GM18508 (cell line): ENCODE measurements at regions not wholly inside any gene's neighbourhood (a gene's known extent, or its start where the extent isn't known, plus 50 kb on each side); places are given as distances from the start of the nearest gene placed in this dataset.

Experiments used
- ATAC-seq: cut with Tn5 transposase; IDR thresholded peaks from one replicate; pipeline ENCODE4 v1.9.1; 2021; ENCODE audit warnings: moderate number of reproducible peaks; ENCODE audit not compliant: insufficient read depth, unreplicated experiment

DNA sequence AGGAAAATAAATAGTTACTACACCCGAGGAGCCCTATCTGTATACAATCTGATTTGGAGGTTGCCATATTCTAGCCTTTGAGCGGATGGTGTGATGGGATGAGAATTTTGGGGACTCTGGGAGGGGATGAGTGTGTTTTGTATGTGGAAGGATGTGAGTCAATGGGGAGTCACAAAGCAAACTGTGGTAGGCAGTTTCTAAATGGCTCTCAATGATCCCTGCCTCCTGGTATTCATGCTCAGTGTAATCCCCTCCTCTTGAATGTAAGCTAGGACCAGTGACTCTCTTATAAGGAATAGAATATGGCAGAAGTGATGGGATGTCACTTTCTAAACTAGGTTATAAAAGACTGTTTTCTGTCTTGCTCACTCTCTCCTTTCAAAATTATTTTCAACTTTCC, 205.7 kb upstream of the RIOK2 start:
- no peak for ATAC-seq

DNA sequence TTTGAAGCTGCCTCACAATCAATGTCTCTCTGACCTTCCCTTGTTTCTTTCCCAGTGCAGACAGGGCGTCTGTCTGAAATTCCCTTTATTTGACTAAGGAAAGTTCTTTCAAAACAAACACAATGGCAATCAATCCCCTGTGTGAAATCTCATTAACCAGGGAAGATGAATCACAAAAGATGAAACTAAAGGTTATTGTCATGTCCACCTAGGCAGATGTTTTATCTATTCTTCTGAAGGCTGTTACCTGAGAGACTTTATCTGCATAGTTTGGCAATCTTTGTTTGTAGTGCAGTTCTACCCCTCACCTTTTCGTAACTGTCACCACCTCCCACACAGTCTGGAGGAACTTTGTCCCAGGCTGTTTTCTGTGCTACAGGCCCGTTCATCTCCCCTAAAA, 217.5 kb upstream of the RIOK2 start:
- no peak for ATAC-seq

DNA sequence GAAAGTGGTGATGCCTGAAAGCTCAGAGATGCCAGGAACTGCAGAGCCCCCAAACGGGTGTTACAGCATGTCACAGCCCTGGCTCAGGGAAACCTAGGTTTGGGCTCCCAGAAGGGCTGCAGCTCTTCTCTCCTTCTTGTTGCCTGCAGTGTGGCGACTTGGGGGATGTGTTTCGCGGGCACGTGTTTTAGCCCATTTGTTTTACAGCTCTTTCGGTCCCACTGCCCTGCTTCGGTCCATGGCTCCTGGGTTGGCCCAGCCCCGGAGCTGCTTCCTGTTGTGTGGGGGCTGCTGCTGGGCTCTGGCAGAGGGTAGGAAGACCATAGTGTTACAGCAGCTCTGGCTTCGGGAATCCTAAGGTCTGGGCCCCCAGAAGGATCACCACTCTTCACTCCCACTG, 222.9 kb upstream of the RIOK2 start:
- no peak for ATAC-seq

DNA sequence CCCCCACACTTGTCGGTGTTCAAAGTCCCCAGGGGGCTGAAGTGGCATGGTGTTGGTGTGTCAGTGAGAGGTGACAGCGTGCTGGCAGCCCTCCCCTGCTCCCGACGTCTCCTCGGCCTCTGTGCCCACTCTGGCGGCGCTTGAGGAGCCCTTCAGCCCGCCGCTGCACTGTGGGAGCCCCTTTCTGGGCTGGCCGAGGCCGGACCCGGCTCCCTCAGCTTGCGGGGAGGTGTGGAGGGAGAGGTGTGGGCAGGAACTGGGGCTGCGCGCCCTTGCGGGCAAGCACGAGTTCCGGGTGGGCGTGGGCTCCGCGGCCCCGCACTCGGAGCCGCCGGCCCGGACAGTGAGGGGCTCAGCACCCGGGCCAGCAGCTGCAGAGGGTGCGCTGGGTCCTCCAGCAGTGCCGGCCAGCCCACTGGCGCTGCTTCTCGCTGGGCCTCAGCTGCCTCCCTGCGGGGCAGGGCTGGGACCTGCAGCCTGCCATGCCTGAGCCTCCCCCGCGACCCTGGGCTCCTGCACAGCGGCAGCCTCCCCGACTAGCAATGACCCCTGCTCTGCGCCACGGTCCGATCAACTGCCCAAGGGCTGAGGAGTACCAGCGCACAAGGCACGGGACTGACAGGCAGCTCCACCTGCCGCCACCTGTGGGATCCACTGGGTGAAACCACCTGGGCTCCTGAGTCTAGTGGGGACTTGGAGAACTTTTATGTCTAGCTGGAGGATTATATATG, 224.1 kb upstream of the RIOK2 start:
- ATAC-seq: no peak

DNA sequence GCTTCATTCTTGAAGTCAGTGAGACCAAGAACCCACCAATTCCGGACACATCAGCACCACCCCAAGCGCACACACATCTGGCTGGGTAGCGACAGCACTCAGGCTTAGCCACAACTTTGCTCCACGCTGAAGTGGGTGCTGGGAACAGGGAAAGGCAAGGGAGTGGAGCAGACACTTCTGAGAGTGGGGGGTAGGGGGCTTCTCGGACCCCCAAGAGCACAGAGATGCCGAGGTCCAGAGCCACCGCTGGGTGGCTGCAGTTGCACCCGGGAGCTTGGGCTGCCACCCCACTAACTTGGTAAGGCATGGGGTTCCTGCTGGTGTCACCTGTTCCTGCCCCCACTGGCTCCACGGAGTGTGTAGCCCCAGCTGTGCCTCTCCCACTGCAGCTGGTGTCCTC, 225.3 kb upstream of the RIOK2 start:
- ATAC-seq: no peak

DNA sequence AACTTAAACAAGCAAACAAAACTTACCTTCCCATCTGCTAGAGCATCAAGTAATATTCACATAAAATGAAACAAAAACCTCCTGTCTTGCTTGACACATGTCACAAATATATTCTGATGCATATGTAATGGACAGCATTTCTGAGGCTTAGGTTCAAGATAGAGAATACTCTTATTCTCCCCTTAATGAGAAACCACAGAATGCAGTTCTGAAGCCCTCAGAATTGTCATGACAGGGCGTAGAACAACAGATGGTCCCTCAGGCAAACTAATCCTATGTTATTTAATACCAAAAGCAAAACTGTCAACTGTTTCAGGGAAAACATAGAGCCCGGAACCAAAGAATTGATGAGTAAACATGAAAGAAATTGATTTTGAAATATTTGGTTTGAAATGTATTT, 229.9 kb upstream of the RIOK2 start:
- ATAC-seq: no peak

DNA sequence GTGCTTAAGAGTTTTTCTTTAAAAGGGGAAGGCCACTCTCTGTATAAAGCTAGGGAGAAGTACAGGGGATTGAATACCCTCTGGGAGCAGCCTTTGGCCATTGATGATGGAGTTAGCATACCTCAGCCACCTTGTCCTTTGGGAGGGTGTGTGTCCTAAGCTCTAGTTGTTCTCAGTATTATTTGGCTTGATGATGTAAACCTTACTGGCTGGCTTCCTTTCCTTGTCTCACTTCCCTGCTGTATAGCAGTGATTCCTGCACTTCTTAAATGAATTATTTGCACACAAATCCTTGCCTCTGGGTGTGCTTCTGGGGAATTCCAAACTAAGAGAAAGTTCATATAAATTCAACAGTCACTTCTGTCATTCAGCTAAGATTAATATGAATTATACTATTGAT, 234.9 kb upstream of the RIOK2 start:
- ATAC-seq: no peak

DNA sequence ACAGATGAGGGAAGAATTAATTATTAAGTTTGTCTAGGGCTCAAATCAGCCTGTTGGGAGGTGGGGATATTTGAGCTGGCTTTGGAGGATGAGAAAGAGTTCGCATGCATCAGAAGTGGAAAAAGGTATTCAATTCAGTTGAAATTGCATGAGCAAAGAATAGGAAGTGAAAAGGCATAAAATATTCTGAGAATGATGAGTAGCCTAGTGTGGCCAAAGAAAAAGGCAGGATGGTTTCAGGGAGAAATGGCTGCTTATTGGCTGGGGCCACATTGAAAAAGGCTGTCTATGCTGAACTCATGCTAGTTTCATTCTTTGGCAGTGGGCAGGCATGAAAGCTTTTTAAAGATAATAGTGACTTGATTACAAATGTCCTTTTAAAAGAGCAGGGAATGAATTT, 235.4 kb upstream of the RIOK2 start:
- ATAC-seq: no peak

DNA sequence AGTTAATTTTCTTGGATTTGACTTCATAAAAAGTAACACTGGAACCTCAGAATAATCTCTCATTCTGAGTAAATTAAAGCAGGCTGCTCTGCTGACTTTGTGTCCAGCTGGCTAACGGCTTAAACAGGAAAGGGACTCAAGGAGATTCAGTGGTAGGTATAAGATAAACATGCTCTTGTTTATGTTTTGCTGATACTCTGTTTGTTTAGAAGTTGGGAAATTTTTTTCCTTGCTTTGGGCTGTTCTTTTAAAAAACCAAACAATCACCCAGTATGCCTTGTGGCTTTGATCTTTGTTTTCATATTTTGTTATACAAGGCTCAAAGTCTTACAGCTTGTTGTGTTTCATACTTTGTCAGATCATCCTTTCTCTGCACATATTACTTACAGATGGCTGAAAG, 237.6 kb upstream of the RIOK2 start:
- no peak for ATAC-seq

DNA sequence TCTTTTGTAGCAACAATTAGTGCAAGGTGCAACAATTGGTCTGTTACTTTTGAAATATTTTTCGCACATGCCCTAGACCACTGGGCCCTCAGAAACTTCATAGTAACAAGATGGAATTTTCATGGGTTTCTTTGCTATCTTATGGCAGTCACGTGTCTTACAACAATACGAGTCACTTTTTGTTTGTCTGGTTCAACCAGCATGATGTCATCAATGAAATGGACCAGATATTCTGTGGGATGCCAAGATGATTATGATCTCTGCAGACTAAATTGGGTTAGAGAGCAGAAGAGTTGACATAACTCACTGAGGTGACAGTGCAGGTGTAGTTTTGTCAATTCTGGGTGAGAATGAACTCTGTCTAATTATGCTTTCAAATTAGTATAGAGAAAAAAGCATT, 239.6 kb upstream of the RIOK2 start:
- ATAC-seq: no peak

DNA sequence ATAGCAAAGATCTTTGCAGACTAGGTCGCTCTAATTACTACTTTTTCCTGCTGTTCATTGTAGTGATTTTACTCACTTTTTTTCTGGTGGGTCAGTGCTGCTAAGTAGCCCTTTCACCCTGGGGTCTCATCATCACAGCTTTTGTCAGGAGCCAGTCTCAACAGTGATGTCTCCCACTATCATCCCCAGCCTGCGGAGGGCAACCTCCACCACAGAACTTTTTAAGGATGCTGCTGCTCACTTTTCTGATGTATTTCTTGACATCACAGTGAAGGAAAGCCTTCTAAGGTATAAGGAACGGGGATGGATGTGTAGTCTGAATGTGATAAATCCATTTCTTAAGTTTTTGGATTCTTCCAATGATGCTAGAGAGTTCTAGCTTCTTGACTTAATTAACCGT, 242.5 kb upstream of the RIOK2 start:
- ATAC-seq: no peak

DNA sequence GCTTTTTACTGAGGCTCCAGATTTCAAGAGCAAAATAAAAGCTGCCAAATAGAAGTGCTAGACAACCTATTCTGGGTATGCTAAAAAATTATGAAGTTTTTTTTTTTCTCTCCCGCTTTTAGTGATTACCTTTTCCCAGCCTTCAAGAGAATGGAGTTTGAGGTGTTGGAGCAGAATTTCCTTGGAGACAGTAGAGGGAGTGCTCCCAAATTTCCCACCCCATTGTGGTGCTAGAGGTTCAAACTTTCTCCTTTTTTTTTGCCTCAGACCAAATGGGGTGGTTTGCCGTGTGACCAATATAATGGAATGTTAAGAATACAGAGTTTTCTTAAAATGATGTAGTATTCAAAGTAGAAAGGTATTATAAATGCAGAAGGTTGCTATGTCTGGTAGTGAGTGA, 244.2 kb upstream of the RIOK2 start:
- ATAC-seq: no peak

DNA sequence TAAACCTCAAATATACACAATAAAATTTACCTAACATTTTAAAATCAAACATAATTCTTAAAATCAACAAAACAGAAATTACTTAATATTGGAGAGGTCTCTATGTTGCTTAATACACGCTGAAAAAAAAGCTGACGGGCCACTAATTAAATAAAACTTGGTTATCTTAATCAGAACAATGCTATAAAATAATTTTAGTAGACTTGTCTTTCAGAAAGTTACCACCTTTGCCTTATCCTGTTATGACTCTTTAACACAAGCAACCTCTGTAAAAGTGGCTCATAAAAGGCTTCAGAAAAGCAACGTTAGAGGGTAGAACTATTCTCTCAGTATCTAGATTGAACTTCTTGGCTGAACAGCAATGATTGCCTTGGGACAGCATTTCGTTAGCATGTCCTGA, 251.0 kb upstream of the RIOK2 start:
- no peak for ATAC-seq

DNA sequence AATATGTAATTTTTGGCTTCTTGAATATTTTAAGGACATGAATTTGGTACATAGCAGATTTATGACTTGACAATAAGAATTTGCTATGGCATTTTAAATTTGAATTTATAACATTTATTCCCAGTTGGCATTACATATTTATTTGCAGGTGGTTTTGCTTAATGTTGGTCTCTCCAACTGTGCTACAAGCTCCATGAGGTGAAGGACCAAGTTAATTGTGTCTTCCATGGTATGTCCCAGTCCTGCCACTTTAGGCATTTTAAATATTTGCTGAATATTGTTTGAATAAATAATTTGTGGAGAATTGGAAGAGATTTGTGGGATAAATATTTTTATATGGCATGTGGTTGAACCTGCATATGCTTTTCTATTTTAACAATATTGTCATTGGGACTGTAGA, 253.4 kb upstream of the RIOK2 start:
- no peak for ATAC-seq

DNA sequence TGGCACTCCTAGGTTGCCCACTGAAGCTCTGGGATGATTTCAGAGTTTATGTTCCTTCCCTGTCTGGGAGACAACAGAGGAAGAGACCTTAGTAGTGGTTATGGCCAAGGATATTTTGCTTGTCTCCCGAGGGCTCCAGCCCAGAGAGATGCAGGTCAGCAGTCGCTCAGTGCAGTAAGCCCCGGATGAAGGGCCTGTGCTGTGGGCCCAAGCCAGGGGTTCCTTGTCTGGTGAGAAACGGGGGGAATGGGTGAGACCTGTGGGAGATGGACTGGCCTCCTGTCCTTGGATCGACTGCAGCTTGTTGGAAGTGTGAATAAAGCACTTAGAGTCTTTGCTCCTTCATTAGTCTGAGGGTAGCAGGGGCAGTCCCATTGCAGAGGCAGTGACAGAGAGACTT, 260.7 kb upstream of the RIOK2 start:
- ATAC-seq: no peak

DNA sequence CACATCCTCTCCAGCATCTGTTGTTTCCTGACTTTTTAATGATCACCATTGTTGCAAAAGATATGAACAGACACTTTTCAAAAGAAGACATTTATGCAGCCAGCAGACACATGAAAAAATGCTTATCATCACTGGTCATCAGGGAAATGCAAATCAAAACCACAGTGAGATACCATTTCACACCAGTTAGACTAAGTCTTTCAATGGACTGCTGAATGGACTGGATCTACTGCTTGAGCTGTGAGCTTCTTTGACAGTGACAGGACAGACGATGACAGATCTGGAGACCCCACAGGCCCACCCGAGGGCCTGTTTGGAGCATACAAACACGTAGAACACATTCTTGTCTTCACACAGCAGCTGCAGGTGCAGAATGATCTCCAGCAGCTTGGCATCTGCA, 266.1 kb upstream of the RIOK2 start:
- no peak for ATAC-seq

DNA sequence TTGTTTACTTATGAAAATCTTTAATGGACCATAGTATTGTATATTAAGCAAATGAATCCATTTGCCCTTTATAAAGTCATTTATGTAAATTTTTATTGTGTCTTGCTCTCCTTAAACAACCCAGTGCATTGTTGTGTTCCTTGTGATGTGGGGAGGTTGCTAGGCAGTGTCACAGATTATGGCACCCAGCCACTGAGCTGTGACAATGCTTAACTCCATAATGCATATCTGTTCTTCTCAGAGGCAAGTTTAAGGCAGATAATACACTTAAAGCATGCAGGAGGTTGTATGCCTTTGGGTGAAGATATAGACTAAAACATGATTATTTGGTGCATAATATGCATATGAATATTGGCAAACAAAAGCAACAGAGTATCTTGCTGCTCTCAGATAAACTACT, 269.6 kb upstream of the RIOK2 start:
- ATAC-seq: no peak

DNA sequence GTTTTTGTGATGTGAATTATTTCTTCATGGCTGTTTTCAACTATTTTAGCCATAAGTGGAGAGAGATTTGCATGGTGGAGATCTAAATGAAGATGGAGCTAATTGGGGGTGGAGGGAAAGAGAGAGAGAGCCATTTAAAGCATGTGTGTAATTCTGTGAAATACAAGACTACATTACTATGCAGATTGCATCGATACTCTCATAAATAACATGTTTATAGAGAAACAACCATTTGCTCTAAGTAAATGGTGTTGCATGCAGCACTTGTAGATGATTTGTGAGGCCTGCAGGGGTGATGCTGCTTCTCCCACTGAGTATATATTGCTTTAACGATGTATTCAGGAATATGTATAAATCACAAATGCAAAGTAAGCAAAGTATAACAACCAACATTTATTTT, 270.2 kb upstream of the RIOK2 start:
- ATAC-seq: no peak

DNA sequence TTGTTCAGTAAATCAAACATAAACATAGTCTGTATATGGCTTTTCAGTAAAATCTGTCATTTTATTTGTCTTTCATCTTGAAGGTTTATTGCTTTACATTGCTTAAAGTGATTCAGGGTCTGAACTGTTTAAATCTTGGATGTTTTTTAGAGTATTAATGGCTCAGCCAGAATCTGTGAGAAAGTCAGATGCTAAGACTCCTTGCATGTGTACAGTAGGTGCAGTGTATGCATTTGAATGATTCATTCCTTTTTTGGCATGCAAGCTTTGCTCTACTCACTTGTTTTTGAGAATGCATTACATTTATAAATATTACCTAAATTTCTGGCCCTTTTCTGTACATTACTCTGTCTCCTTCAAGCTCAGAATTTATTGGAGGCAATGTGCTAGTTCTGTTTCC, 271.0 kb upstream of the RIOK2 start:
- no peak for ATAC-seq

DNA sequence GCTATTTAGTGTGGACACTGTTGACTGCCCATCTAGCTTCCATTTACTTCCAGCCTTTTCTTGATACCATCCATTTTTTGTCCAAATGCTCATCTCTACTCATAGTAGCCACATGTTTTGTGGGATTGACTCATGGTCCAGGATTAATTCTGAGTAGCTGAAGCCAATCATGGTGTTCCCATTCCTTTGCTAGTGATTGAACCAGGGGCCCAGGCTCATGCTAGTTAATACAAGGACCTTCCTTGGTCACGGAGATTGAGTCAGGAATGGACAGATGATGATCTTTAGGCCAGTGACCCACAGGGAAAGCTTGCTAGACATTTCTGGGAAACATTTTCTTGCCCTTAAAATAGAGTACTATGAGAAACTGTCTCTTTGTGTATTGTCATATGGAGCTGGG, 272.9 kb upstream of the RIOK2 start:
- no peak for ATAC-seq

DNA sequence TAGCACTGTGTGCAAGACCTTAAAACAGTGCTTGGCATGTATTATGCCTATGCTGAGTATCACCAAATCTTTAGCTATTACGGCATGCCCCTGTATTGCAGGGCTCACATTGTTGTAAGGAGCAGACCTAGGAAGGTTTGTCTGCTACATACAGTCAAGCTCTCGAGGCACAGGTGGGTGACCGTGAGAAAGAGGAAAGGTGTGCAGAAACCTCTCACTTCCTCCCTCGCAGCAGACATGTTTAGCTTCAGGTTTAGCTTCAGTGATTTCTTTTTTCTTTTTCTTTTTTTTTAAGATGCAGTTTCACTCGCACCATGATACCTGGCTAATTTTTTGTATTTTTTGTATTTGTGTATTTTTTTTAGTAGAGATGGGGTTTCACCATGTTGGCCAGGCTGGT, 275.8 kb upstream of the RIOK2 start:
- ATAC-seq: no peak

DNA sequence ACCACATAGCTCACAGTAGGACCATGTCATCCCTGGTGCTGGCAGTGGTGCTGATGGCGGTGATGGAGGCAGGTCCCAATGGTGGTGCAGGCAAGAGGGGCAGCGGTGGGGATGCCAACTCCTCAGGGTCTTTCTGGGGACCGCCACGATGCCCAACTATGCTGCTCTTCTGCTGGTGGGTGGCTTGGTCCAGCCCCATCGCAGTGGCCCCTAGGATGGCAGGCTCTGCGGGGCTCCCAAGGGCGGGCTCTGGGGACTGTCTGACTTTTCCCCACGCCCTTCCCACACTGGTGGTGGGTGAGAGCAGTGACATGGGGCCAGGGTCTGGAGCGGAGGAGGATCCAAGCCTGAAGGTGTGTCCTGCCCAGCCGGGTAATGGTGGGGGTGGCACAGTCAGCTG, 288.9 kb upstream of the RIOK2 start:
- ATAC-seq: no peak

DNA sequence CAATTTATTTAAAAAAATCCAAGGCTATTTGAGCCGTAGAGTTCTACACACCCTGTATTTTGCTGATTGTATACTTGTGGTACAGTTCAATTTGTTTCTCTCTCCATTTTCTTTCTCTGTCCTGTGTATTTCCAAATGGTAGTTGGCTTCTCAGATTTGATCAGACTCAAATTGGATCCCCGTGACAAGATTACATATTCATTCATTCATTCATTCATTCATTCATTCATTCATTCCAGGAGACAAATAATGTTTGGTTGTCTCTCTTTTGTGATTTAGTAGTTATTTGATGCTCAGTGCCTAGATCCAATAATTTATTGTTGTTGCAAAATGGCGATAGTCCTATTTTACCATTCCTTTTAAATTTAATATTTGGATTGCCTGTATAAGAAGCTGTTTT, 292.8 kb upstream of the RIOK2 start:
- ATAC-seq: no peak
